ENCODE measurements at regions not wholly inside any gene's neighbourhood (a gene's known extent, or its start where the extent isn't known, plus 50 kb on each side); places are given as distances from the start of the nearest gene placed in this dataset.
"Not testable (repeated sequence)": the region's sequence is repeated elsewhere in the genome, so short reads cannot be mapped to it uniquely, and the experiment has no call there.

GRCh38 chr16:65710107-65710506, 588.2 kb upstream of the CDH11 start:
- DNase-seq (ENCODE audit: low spot score) = no peak

- DNase-seq (ENCODE audit: low spot score) = no peak
Measured at GRCh38 chr16:65704866-65705265, 583.0 kb upstream of the CDH11 start.

GRCh38 chr16:65702707-65703402, 581.0 kb upstream of the CDH11 start:
- no peak for DNase-seq (ENCODE audit: low spot score)

GRCh38 chr16:65700596-65700995, 578.7 kb upstream of the CDH11 start:
- DNase-seq (ENCODE audit: low spot score) = no peak

- no peak for DNase-seq (ENCODE audit: low spot score)
Measured at GRCh38 chr16:65698791-65699321, 577.0 kb upstream of the CDH11 start.

GRCh38 chr16:65697521-65697920, 575.7 kb upstream of the CDH11 start:
- no peak for DNase-seq (ENCODE audit: low spot score)

GRCh38 chr16:65697065-65697464, 575.2 kb upstream of the CDH11 start:
- no peak for DNase-seq (ENCODE audit: low spot score)

GRCh38 chr16:65691846-65692245, 570.0 kb upstream of the CDH11 start:
- not testable (repeated sequence) for DNase-seq (ENCODE audit: low spot score)

- DNase-seq (ENCODE audit: low spot score) = no peak
Measured at GRCh38 chr16:65689726-65690125, 567.9 kb upstream of the CDH11 start.

GRCh38 chr16:65688301-65688700, 566.4 kb upstream of the CDH11 start:
- no peak for DNase-seq (ENCODE audit: low spot score)

GRCh38 chr16:65684230-65684629, 562.4 kb upstream of the CDH11 start:
- DNase-seq (ENCODE audit: low spot score) = no peak

GRCh38 chr16:65681406-65681805, 559.5 kb upstream of the CDH11 start:
- no peak for DNase-seq (ENCODE audit: low spot score)

GRCh38 chr16:65679785-65680184, 557.9 kb upstream of the CDH11 start:
- no peak for DNase-seq (ENCODE audit: low spot score)

GRCh38 chr16:65675161-65675560, 553.3 kb upstream of the CDH11 start:
- no peak for DNase-seq (ENCODE audit: low spot score)

GRCh38 chr16:65672960-65673359, 551.1 kb upstream of the CDH11 start:
- no peak for DNase-seq (ENCODE audit: low spot score)

- DNase-seq (ENCODE audit: low spot score) = no peak
Measured at GRCh38 chr16:65671071-65671470, 549.2 kb upstream of the CDH11 start.

- DNase-seq (ENCODE audit: low spot score) = no peak
Measured at GRCh38 chr16:65668064-65668595, 546.3 kb upstream of the CDH11 start.

GRCh38 chr16:65667011-65667578, 545.2 kb upstream of the CDH11 start:
- DNase-seq (ENCODE audit: low spot score) = no peak

- no peak for DNase-seq (ENCODE audit: low spot score)
Measured at GRCh38 chr16:65666132-65666941, 544.5 kb upstream of the CDH11 start.

- no peak for DNase-seq (ENCODE audit: low spot score)
Measured at GRCh38 chr16:65665586-65665985, 543.7 kb upstream of the CDH11 start.

- DNase-seq (ENCODE audit: low spot score) = no peak
Measured at GRCh38 chr16:65663774-65664173, 541.9 kb upstream of the CDH11 start.

GRCh38 chr16:65662256-65662655, 540.4 kb upstream of the CDH11 start:
- no peak for DNase-seq (ENCODE audit: low spot score)
